ENCODE measurements at regions not wholly inside any gene's neighbourhood (a gene's known extent, or its start where the extent isn't known, plus 50 kb on each side); places are given as distances from the start of the nearest gene placed in this dataset.

DNA sequence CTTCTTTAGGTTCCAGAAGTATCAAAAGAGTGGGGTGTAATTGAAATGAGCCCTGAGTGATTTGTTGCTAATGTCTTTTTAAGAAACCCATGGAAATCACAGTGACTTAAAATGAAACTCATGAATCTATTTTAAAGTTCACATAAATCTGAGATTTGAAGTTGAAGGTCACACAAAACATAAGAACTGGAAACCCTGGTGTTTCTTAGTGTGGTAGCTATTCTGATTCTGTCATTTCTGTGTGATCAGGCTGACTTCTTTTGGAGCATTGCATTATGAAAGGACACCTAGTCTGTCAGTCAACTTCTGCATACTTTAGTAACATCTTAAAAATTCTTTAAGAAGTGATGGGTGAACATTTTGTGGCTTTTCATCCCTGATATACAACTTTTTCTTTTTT, 448.8 kb downstream of the TLE4 start:
- TF ChIP-seq POLR2A (IDR thresholded peaks at IDR 0.05): no peak
- TF ChIP-seq, protein P1, sequence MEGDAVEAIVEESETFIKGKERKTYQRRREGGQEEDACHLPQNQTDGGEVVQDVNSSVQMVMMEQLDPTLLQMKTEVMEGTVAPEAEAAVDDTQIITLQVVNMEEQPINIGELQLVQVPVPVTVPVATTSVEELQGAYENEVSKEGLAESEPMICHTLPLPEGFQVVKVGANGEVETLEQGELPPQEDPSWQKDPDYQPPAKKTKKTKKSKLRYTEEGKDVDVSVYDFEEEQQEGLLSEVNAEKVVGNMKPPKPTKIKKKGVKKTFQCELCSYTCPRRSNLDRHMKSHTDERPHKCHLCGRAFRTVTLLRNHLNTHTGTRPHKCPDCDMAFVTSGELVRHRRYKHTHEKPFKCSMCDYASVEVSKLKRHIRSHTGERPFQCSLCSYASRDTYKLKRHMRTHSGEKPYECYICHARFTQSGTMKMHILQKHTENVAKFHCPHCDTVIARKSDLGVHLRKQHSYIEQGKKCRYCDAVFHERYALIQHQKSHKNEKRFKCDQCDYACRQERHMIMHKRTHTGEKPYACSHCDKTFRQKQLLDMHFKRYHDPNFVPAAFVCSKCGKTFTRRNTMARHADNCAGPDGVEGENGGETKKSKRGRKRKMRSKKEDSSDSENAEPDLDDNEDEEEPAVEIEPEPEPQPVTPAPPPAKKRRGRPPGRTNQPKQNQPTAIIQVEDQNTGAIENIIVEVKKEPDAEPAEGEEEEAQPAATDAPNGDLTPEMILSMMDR (IDR thresholded peaks at IDR 0.05): no peak

Measured in upper lobe of left lung (tissue), 4 donors.